ENCODE measurements at regions not wholly inside any gene's neighbourhood (a gene's known extent, or its start where the extent isn't known, plus 50 kb on each side); places are given as distances from the start of the nearest gene placed in this dataset.

DNA sequence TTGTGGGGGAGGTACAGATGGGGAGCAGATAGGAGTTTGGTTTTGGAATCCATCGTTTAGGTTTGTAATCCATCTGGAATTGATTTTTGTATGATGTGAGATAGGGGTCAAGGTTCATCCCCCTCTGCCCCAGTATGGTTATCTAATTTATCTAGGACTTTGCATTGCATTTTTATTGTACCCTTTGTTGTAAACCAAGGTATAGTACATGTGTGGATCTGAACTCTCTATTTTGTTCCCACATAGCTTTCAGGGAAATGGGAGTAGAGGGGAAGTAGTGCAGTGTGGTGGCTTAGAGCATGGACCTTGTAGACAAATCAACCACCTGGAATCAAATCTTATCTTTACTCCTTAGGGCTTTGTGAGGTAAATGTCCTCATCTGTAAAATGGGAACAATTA is 65.7 kb downstream of the RAD54L2 start:
- TF ChIP-seq, protein P1, sequence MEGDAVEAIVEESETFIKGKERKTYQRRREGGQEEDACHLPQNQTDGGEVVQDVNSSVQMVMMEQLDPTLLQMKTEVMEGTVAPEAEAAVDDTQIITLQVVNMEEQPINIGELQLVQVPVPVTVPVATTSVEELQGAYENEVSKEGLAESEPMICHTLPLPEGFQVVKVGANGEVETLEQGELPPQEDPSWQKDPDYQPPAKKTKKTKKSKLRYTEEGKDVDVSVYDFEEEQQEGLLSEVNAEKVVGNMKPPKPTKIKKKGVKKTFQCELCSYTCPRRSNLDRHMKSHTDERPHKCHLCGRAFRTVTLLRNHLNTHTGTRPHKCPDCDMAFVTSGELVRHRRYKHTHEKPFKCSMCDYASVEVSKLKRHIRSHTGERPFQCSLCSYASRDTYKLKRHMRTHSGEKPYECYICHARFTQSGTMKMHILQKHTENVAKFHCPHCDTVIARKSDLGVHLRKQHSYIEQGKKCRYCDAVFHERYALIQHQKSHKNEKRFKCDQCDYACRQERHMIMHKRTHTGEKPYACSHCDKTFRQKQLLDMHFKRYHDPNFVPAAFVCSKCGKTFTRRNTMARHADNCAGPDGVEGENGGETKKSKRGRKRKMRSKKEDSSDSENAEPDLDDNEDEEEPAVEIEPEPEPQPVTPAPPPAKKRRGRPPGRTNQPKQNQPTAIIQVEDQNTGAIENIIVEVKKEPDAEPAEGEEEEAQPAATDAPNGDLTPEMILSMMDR (conservative IDR thresholded peaks at IDR 0.05 in 1 of 2, IDR thresholded peaks at IDR 0.05 in 1 of 2; ENCODE audit: low read depth in 1 of 2, low read length in 2 of 2), result no peak
- no peak for TF ChIP-seq EZH2 (IDR thresholded peaks at IDR 0.05; ENCODE audit: low read length, missing control alignments)

Measured in fibroblast of lung (primary cell).